Sigmoid colon (tissue), 6 donors: ENCODE measurements at regions not wholly inside any gene's neighbourhood (a gene's known extent, or its start where the extent isn't known, plus 50 kb on each side); places are given as distances from the start of the nearest gene placed in this dataset.

Experiments
- DNase-seq: peaks from one replicate; pipeline ENCODE4 v3.0.0-alpha.2; 2019
- H3K27ac ChIP-seq, 4 donors: fragments of 200-600 bp; sonication (generic); one replicate each; pipeline ENCODE4 v1.5.1; 2016 to 2019; ENCODE audit warnings: mild to moderate bottlenecking in 1 of 4
- H3K27me3 ChIP-seq, 3 donors: fragments of 200-600 bp; sonication (generic); one replicate each; pipeline ENCODE4 v1.5.1; 2019; ENCODE audit warnings: mild to moderate bottlenecking in 1 of 3
- H3K36me3 ChIP-seq, 4 donors: fragments of 200-600 bp; sonication (generic); one replicate each; pipeline ENCODE4 v1.5.1; 2016 to 2019
- H3K4me1 ChIP-seq, 4 donors: fragments of 200-600 bp; sonication (generic); one replicate each; pipeline ENCODE4 v1.5.1; 2017 to 2019
- H3K4me3 ChIP-seq, 4 donors: fragments of 200-600 bp; sonication (generic); one replicate each; pipeline ENCODE4 v1.5.1; 2017 to 2019; ENCODE audit warnings: mild to moderate bottlenecking in 2 of 4, moderate library complexity in 1 of 4
- H3K9me3 ChIP-seq, 4 donors: fragments of 200-600 bp in 3 of 4; sonication (generic) in 3 of 4; one replicate each; pipeline versions ENCODE4 v1.5.1 to v1.6.1; 2013 to 2019
- CTCF ChIP-seq, 4 experiments: fragments of 450-650 bp in 3 of 4; fragments of 200-600 bp in 1 of 4; IDR thresholded peaks; one replicate each; pipeline ENCODE4 v1.5.1; 2016 to 2019; ENCODE audit warnings: antibody characterized with exemption in 4 of 4, mild to moderate bottlenecking in 3 of 4, moderate library complexity in 2 of 4
- EP300 ChIP-seq, 4 donors: sonication (generic); formaldehyde crosslinking; IDR thresholded peaks; one replicate each; pipeline ENCODE4 v1.6.1; 2017; ENCODE audit warnings: antibody characterized with exemption in 4 of 4
- POLR2A ChIP-seq, 2 donors: fragments of 450-650 bp; IDR thresholded peaks; one replicate each; pipeline ENCODE4 v1.6.1; 2016; ENCODE audit warnings: antibody characterized with exemption in 2 of 2, mild to moderate bottlenecking in 2 of 2, moderate library complexity in 2 of 2
- POLR2AphosphoS5 ChIP-seq, 4 donors: sonication (generic); formaldehyde crosslinking; IDR thresholded peaks; one replicate each; pipeline ENCODE4 v1.6.1; 2017; ENCODE audit warnings: antibody characterized with exemption in 4 of 4
- WGBS, 2 donors: extraction: QIAGEN DNeasy Blood & Tissue Kit; methylation state at CpG; one replicate each; pipeline ENCODE4 v1.1.7; 2013; 5-methylcytosine and 5-hydroxymethylcytosine counted together
- intact Hi-C: fragments of 100-400 bp; cut with DNase I; formaldehyde crosslinking; loops from one replicate; pipeline ENCODE4 v1.15.1; 2023
- donor health status: healthy with polysubstance abuse.
- donor health status: healthy.

GRCh38 chr7:135731-136645, 56.4 kb upstream of the FAM20C start:
- no peaks in the 10 kb centered on the region for H3K27me3 ChIP-seq
- no peak overlapping the region for H3K27ac ChIP-seq
- no peak overlapping the region for H3K4me3 ChIP-seq
- TF ChIP-seq CTCF (IDR thresholded peaks at IDR 0.05) (no peak), POLR2AphosphoS5 (IDR thresholded peaks at IDR 0.05) (no peak), POLR2A (IDR thresholded peaks at IDR 0.05) (no peak), EP300 (IDR thresholded peaks at IDR 0.05) (no peak)
- WGBS, 2 donors: 89 to 90% methylated on average over 12 of the region's 12 CpGs
- no peak for DNase-seq
- no peaks in the 10 kb centered on the region for H3K9me3 ChIP-seq
- H3K4me1 ChIP-seq: peaks cover 0 to 14% (median 11%) of the 10 kb centered on the region in 4 donors
- intact Hi-C loops: no loop called here
- no peaks in the 10 kb centered on the region for H3K36me3 ChIP-seq

DNA sequence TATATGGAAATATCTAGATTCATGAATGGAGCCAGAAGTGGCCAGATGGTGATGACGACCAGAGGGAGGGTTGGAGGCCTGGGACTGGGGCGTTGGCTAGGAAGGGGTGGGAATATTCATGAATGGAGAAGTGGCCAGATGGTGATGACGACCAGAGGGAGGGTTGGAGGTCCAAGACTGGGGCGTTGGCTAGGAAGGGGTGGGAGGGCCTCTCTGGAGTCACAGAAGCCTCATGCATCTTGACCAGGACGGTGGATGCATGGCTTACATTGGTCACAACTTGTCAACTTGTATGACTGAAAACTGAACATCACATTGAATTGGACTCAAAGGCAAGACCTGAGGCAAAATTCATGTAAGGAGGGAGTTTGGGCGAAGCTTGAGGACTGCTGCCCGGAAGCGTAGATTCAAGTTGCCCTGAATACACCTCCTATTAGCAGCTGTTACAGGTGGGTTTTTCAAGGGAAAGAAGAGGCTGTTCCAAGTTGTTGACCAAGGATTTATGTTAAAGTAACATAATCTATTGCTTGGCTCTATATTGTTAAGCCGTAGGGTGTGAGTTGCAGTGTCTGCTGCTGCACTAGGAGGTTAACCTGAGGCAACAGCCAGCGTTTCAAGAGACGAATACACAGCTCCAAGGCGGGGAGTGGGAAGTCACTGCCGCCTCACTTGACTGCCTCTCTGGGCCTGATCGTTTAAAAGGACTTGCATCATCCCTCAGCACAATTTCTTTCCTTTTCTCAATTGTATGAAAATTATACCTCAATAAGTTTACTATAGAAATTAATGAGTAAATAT, 55.1 kb upstream of the FAM20C start:
- peaks cover 0 to 6% (median under 1%) of the 10 kb centered on the region in 4 donors for H3K4me1 ChIP-seq
- no peaks in the 10 kb centered on the region for H3K36me3 ChIP-seq
- H3K27ac ChIP-seq: no peak overlapping the region
- H3K27me3 ChIP-seq: no peaks in the 10 kb centered on the region
- no peaks in the 10 kb centered on the region for H3K9me3 ChIP-seq
- whole genome bisulfite sequencing, 2 donors: 78 to 82% methylated on average over 14 of the region's 14 CpGs
- intact Hi-C loops: no loop called here
- TF ChIP-seq CTCF (IDR thresholded peaks at IDR 0.05) (no peak), POLR2A (IDR thresholded peaks at IDR 0.05) (no peak), EP300 (IDR thresholded peaks at IDR 0.05) (no peak), POLR2AphosphoS5 (IDR thresholded peaks at IDR 0.05) (no peak)
- no peak for DNase-seq
- no peak overlapping the region for H3K4me3 ChIP-seq

DNA sequence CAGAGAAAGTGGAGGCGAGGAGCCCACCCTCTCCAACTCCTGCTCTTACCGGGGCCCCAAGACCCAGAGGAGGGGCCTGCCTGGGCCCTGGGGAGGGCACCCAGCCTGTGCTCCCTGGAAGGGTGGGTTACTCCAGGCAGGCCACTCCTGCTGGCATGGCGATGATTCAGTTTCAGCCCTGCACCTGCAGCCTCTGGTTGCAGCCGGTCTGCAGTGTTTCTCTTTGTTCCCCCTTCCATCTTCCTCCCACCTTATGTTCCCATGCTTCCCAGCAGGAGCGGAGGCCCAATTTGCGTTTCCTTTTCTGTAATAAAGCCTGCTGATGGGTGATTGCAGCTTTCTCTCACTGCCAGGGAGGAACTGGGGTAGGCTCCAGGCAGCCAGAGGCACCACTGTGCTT, 53.2 kb upstream of the FAM20C start:
- Histone ChIP-seq H3K4me3 (no peak overlapping the region), H3K36me3 (no peaks in the 10 kb centered on the region), H3K27ac (no peak overlapping the region), H3K9me3 (no peaks in the 10 kb centered on the region), H3K27me3 (no peaks in the 10 kb centered on the region), H3K4me1 (peaks cover 0 to 14% (median 5%) of the 10 kb centered on the region in 4 donors)
- WGBS, 2 donors: 74 to 81% methylated on average over 6 of the region's 6 CpGs
- intact Hi-C loops: no loop called here
- no peak for DNase-seq
- TF ChIP-seq EP300 (IDR thresholded peaks at IDR 0.05): no peak
- no peak for TF ChIP-seq CTCF (IDR thresholded peaks at IDR 0.05)
- no peak for TF ChIP-seq POLR2AphosphoS5 (IDR thresholded peaks at IDR 0.05)
- no peak for TF ChIP-seq POLR2A (IDR thresholded peaks at IDR 0.05)

- TF ChIP-seq EP300 (IDR thresholded peaks at IDR 0.05): no peak
- no peak for TF ChIP-seq POLR2AphosphoS5 (IDR thresholded peaks at IDR 0.05)
- no peak for TF ChIP-seq CTCF (IDR thresholded peaks at IDR 0.05)
- Histone ChIP-seq H3K27me3 (no peaks in the 10 kb centered on the region), H3K27ac (no peak overlapping the region), H3K36me3 (no peaks in the 10 kb centered on the region), H3K4me3 (no peak overlapping the region), H3K4me1 (peaks cover 0 to 14% (median 5%) of the 10 kb centered on the region in 4 donors), H3K9me3 (no peaks in the 10 kb centered on the region)
- WGBS, 2 donors: 87 to 88% methylated on average over 22 of the region's 22 CpGs
- intact Hi-C loops: no loop called here
- no peak for DNase-seq
Measured at GRCh38 chr7:139561-140243, 52.7 kb upstream of the FAM20C start.
